ENCODE measurements at regions not wholly inside any gene's neighbourhood (a gene's known extent, or its start where the extent isn't known, plus 50 kb on each side); places are given as distances from the start of the nearest gene placed in this dataset.

DNA sequence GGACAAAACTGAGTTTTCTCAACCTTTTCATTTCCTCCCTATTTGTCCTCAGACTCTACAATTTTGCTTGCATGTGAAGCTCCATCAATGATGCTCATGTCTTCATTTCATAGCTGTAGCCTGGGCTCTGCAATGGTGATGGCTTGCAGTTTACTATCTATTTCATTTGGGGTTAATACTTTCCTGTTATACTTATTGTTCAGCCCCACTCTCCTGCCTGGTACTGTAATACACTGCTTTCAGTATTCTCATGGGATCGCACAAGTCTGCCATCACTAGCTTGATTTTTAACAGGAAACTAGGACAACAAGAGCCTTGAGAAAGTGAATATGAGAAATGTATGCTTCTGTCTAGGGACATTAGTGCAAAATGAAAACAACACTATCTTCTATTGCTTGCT, 84.2 kb upstream of the SEMA6A start:
- no peak for DNase-seq (ENCODE audit: low spot score)
- peaks cover 17% of the 10 kb centered on the region for H3K36me3 Mint-ChIP-seq
- no peak for ATAC-seq
- CTCF ChIA-PET: no interaction called here
- H3K27me3 Mint-ChIP-seq (ENCODE audit: low read depth): peaks cover 6% of the 10 kb centered on the region
- peaks cover 16% of the 10 kb centered on the region for H3K9me3 Mint-ChIP-seq
- TF ChIP-seq, protein P1, sequence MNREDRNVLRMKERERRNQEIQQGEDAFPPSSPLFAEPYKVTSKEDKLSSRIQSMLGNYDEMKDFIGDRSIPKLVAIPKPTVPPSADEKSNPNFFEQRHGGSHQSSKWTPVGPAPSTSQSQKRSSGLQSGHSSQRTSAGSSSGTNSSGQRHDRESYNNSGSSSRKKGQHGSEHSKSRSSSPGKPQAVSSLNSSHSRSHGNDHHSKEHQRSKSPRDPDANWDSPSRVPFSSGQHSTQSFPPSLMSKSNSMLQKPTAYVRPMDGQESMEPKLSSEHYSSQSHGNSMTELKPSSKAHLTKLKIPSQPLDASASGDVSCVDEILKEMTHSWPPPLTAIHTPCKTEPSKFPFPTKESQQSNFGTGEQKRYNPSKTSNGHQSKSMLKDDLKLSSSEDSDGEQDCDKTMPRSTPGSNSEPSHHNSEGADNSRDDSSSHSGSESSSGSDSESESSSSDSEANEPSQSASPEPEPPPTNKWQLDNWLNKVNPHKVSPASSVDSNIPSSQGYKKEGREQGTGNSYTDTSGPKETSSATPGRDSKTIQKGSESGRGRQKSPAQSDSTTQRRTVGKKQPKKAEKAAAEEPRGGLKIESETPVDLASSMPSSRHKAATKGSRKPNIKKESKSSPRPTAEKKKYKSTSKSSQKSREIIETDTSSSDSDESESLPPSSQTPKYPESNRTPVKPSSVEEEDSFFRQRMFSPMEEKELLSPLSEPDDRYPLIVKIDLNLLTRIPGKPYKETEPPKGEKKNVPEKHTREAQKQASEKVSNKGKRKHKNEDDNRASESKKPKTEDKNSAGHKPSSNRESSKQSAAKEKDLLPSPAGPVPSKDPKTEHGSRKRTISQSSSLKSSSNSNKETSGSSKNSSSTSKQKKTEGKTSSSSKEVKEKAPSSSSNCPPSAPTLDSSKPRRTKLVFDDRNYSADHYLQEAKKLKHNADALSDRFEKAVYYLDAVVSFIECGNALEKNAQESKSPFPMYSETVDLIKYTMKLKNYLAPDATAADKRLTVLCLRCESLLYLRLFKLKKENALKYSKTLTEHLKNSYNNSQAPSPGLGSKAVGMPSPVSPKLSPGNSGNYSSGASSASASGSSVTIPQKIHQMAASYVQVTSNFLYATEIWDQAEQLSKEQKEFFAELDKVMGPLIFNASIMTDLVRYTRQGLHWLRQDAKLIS (CRISPR knock-in tag; IDR thresholded peaks at IDR 0.05; ENCODE audit: borderline replicate concordance): no peak
- TF ChIP-seq NFATC4 (CRISPR knock-in tag; IDR thresholded peaks at IDR 0.05): no peak
- no peak for TF ChIP-seq SMAD3 (CRISPR knock-in tag; IDR thresholded peaks at IDR 0.05; ENCODE audit: borderline replicate concordance)
- no peak overlapping the region for H3K4me3 Mint-ChIP-seq
- POLR2A ChIA-PET: interaction anchor here (0.7 to 0.8 kb wide), 2 partner anchors 13 to 84 kb away, joined by 3 read pairs; partner anchors contain the start of gene SEMA6A
- no peak overlapping the region; the same call in 1 of the 2 replicates for H3K27ac Mint-ChIP-seq
- peaks cover 39% of the 10 kb centered on the region for H3K4me1 Mint-ChIP-seq

DNA sequence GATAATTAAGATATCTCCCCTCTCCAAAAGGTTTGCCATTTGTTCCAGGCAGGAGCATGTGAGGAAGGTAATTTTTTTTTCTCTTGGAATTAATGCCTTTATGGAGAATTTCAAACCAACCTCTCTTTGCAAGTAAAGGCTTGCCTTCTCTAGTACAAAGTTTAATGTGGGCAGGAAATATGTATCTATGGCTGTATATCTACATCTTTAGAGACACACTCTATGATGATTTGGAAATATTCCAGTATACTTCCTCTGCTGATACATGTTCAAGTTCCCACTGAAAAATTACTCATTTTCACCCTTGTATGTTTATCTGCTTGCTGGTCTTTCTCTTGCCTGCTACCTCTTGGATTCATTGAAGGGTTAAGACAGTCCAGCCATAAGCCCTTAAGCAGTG, 83.5 kb upstream of the SEMA6A start:
- TF ChIP-seq TEAD1 (CRISPR knock-in tag; IDR thresholded peaks at IDR 0.05) (no peak), SP1 (CRISPR knock-in tag; conservative IDR thresholded peaks at IDR 0.05) (no peak), ZNF423 (CRISPR knock-in tag; IDR thresholded peaks at IDR 0.05) (no peak), SOX15 (CRISPR knock-in tag; IDR thresholded peaks at IDR 0.05) (no peak), FOXK1 (CRISPR knock-in tag; IDR thresholded peaks at IDR 0.05) (no peak)
- TF ChIP-seq, protein P2, sequence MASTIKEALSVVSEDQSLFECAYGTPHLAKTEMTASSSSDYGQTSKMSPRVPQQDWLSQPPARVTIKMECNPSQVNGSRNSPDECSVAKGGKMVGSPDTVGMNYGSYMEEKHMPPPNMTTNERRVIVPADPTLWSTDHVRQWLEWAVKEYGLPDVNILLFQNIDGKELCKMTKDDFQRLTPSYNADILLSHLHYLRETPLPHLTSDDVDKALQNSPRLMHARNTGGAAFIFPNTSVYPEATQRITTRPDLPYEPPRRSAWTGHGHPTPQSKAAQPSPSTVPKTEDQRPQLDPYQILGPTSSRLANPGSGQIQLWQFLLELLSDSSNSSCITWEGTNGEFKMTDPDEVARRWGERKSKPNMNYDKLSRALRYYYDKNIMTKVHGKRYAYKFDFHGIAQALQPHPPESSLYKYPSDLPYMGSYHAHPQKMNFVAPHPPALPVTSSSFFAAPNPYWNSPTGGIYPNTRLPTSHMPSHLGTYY (CRISPR knock-in tag; IDR thresholded peaks at IDR 0.05): no peak
- TF ChIP-seq, protein P3, sequence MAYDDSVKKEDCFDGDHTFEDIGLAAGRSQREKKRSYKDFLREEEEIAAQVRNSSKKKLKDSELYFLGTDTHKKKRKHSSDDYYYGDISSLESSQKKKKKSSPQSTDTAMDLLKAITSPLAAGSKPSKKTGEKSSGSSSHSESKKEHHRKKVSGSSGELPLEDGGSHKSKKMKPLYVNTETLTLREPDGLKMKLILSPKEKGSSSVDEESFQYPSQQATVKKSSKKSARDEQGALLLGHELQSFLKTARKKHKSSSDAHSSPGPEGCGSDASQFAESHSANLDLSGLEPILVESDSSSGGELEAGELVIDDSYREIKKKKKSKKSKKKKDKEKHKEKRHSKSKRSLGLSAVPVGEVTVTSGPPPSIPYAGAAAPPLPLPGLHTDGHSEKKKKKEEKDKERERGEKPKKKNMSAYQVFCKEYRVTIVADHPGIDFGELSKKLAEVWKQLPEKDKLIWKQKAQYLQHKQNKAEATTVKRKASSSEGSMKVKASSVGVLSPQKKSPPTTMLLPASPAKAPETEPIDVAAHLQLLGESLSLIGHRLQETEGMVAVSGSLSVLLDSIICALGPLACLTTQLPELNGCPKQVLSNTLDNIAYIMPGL (CRISPR knock-in tag; IDR thresholded peaks at IDR 0.05): no peak
- TF ChIP-seq, protein P4, sequence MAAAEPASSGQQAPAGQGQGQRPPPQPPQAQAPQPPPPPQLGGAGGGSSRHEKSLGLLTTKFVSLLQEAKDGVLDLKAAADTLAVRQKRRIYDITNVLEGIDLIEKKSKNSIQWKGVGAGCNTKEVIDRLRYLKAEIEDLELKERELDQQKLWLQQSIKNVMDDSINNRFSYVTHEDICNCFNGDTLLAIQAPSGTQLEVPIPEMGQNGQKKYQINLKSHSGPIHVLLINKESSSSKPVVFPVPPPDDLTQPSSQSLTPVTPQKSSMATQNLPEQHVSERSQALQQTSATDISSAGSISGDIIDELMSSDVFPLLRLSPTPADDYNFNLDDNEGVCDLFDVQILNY (CRISPR knock-in tag; IDR thresholded peaks at IDR 0.05): no peak
- CTCF ChIA-PET: no interaction called here
- Mint-ChIP-seq H3K4me1 (peaks cover 46% of the 10 kb centered on the region), H3K27ac (no peak overlapping the region), H3K27me3 (ENCODE audit: low read depth) (peaks cover 6% of the 10 kb centered on the region), H3K4me3 (no peak overlapping the region), H3K36me3 (peaks cover 17% of the 10 kb centered on the region), H3K9me3 (peaks cover 16% of the 10 kb centered on the region)
- no peak for ATAC-seq
- POLR2A ChIA-PET: interaction anchor here (0.7 kb wide), 1 partner anchor 83 kb away, joined by 3 read pairs; the partner anchor contains the start of gene SEMA6A
- no peak for DNase-seq (ENCODE audit: low spot score)

DNA sequence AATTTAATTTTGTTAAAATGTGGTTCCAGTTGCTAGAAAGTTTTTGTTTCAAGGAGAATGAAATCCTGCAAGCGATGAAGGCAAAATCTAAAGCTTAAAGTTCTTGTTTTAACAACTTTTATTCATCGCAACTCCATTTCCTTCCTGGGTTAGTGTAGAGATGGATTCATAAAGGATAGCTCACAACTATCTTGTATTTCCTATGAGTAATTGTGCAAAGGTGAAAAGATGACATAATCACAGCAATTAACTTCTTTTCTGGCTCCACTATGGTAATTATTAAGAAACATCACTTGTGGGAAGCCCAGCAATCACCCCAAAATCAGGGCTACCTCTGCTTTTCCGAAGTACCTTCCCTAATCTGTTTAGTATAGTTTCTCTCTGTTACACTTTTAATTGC, 80.8 kb upstream of the SEMA6A start:
- H3K27ac Mint-ChIP-seq: no peak overlapping the region; the same call in 1 of the 2 replicates
- DNase-seq (ENCODE audit: low spot score) (no peak), ATAC-seq (no peak)
- H3K4me1 Mint-ChIP-seq: peaks cover 73% of the 10 kb centered on the region
- CTCF ChIA-PET: no interaction called here
- no peaks in the 10 kb centered on the region for H3K36me3 Mint-ChIP-seq
- H3K4me3 Mint-ChIP-seq: no peak overlapping the region
- H3K27me3 Mint-ChIP-seq (ENCODE audit: low read depth): no peaks in the 10 kb centered on the region
- POLR2A ChIA-PET: no interaction called here
- H3K9me3 Mint-ChIP-seq: no peaks in the 10 kb centered on the region; the same call in 1 of the 2 replicates
- TF ChIP-seq, protein P5, sequence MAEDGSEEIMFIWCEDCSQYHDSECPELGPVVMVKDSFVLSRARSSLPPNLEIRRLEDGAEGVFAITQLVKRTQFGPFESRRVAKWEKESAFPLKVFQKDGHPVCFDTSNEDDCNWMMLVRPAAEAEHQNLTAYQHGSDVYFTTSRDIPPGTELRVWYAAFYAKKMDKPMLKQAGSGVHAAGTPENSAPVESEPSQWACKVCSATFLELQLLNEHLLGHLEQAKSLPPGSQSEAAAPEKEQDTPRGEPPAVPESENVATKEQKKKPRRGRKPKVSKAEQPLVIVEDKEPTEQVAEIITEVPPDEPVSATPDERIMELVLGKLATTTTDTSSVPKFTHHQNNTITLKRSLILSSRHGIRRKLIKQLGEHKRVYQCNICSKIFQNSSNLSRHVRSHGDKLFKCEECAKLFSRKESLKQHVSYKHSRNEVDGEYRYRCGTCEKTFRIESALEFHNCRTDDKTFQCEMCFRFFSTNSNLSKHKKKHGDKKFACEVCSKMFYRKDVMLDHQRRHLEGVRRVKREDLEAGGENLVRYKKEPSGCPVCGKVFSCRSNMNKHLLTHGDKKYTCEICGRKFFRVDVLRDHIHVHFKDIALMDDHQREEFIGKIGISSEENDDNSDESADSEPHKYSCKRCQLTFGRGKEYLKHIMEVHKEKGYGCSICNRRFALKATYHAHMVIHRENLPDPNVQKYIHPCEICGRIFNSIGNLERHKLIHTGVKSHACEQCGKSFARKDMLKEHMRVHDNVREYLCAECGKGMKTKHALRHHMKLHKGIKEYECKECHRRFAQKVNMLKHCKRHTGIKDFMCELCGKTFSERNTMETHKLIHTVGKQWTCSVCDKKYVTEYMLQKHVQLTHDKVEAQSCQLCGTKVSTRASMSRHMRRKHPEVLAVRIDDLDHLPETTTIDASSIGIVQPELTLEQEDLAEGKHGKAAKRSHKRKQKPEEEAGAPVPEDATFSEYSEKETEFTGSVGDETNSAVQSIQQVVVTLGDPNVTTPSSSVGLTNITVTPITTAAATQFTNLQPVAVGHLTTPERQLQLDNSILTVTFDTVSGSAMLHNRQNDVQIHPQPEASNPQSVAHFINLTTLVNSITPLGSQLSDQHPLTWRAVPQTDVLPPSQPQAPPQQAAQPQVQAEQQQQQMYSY (CRISPR knock-in tag; IDR thresholded peaks at IDR 0.05): no peak
- TF ChIP-seq ZBTB21 (CRISPR knock-in tag; IDR thresholded peaks at IDR 0.05; ENCODE audit: borderline replicate concordance) (no peak), RELA (CRISPR knock-in tag; IDR thresholded peaks at IDR 0.05; ENCODE audit: borderline replicate concordance) (no peak), ESRRA (CRISPR knock-in tag; IDR thresholded peaks at IDR 0.05; ENCODE audit: borderline replicate concordance) (no peak), NR2C2 (CRISPR knock-in tag; IDR thresholded peaks at IDR 0.05) (no peak), ZNF671 (CRISPR knock-in tag; IDR thresholded peaks at IDR 0.05) (no peak), NFYB (CRISPR knock-in tag; conservative IDR thresholded peaks at IDR 0.05; ENCODE audit: low read depth) (no peak), OVOL2 (CRISPR knock-in tag; IDR thresholded peaks at IDR 0.05; ENCODE audit: borderline replicate concordance) (no peak)
- TF ChIP-seq, protein P6, sequence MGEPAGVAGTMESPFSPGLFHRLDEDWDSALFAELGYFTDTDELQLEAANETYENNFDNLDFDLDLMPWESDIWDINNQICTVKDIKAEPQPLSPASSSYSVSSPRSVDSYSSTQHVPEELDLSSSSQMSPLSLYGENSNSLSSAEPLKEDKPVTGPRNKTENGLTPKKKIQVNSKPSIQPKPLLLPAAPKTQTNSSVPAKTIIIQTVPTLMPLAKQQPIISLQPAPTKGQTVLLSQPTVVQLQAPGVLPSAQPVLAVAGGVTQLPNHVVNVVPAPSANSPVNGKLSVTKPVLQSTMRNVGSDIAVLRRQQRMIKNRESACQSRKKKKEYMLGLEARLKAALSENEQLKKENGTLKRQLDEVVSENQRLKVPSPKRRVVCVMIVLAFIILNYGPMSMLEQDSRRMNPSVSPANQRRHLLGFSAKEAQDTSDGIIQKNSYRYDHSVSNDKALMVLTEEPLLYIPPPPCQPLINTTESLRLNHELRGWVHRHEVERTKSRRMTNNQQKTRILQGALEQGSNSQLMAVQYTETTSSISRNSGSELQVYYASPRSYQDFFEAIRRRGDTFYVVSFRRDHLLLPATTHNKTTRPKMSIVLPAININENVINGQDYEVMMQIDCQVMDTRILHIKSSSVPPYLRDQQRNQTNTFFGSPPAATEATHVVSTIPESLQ (CRISPR knock-in tag; IDR thresholded peaks at IDR 0.05): no peak
